ENCODE measurements at regions not wholly inside any gene's neighbourhood (a gene's known extent, or its start where the extent isn't known, plus 50 kb on each side); places are given as distances from the start of the nearest gene placed in this dataset.

DNA sequence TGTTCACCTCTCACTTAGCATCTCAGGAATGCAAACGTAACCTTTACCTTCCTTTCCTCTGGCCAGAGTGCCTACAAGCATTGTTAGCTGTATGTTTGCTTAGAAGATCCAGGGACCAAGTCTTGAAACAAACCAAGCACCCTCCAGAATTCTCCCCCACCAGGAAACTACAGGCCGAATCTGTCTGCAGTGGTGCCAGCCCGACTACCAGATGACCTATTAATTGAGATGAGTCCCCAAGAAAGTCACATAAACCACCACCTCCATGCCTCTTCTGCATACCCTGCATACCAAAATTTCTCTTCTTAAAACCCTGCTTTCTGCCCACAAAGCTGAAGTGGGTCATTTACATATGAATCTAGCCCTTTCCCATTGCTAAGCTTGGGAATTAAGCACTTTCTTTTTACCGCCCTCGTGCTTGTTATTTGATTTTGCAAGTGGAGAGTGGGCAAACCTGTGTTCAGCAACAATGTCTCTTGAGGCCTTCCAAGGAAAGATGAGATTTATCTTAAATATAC, 1239.1 kb downstream of the CDH12 start:
- Histone ChIP-seq H3K9me3 (ENCODE audit: control insufficient read depth in 1 of 2, insufficient read depth in 1 of 2, low read length in 2 of 2) (peaks cover 0 to 8% of the 10 kb centered on the region in 2 experiments), H3K4me3 (ENCODE audit: low read length) (no peak overlapping the region), H3K36me3 (ENCODE audit: insufficient read depth, low read length) (no peaks in the 10 kb centered on the region), H3K27ac (ENCODE audit: low read depth in 1 of 2, low read length in 2 of 2) (no peak overlapping the region), H3K4me1 (ENCODE audit: insufficient read depth, low read length) (no peaks in the 10 kb centered on the region), H3K27me3 (ENCODE audit: control insufficient read depth in 1 of 2, insufficient read depth in 2 of 2, low read length in 2 of 2) (no peaks in the 10 kb centered on the region)
- H3K4me1 Mint-ChIP-seq (ENCODE audit: low read depth) = no peaks in the 10 kb centered on the region
- intact Hi-C loops (cut with DNase I, micrococcal nuclease) = no loop called here
- no peaks in the 10 kb centered on the region for H3K27me3 Mint-ChIP-seq
- no peak overlapping the region for H3K27ac Mint-ChIP-seq
- TF ChIP-seq, protein P1, sequence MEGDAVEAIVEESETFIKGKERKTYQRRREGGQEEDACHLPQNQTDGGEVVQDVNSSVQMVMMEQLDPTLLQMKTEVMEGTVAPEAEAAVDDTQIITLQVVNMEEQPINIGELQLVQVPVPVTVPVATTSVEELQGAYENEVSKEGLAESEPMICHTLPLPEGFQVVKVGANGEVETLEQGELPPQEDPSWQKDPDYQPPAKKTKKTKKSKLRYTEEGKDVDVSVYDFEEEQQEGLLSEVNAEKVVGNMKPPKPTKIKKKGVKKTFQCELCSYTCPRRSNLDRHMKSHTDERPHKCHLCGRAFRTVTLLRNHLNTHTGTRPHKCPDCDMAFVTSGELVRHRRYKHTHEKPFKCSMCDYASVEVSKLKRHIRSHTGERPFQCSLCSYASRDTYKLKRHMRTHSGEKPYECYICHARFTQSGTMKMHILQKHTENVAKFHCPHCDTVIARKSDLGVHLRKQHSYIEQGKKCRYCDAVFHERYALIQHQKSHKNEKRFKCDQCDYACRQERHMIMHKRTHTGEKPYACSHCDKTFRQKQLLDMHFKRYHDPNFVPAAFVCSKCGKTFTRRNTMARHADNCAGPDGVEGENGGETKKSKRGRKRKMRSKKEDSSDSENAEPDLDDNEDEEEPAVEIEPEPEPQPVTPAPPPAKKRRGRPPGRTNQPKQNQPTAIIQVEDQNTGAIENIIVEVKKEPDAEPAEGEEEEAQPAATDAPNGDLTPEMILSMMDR (IDR thresholded peaks at IDR 0.05) = no peak
- POLR2A ChIA-PET = no interaction called here
- H3K36me3 Mint-ChIP-seq (ENCODE audit: low read depth) = no peaks in the 10 kb centered on the region
- H3K4me3 Mint-ChIP-seq = no peak overlapping the region
- CTCF ChIA-PET = no interaction called here
- DNase-seq (no peak), ATAC-seq (ENCODE audit: poor library complexity) (no peak)
- H3K9me3 Mint-ChIP-seq = peaks cover 11% of the 10 kb centered on the region

DNA sequence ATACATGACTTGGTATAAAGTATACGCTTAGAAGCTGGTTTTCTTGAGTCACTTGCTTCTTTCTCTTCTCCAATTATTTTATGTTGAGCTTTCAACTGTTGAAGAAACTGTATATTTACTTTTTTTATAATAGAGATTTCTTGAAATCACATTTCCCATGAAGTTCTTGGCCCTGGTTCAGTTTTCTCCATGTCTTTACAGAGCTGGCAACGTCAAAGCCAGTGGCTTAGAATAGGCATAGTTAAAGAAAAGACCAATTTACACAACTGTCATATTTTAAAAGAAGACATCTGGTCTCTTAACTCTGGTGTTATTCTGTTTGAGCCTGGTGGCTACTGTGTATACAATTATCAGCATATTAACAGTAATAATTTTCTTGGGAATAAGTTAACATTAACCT, 1249.3 kb downstream of the CDH12 start:
- intact Hi-C loops (cut with DNase I, micrococcal nuclease) = no loop called here
- Histone ChIP-seq H3K4me3 (ENCODE audit: low read length) (no peak overlapping the region), H3K27me3 (ENCODE audit: control insufficient read depth in 1 of 2, insufficient read depth in 2 of 2, low read length in 2 of 2) (no peaks in the 10 kb centered on the region), H3K9me3 (ENCODE audit: control insufficient read depth in 1 of 2, insufficient read depth in 1 of 2, low read length in 2 of 2) (no peaks in the 10 kb centered on the region), H3K36me3 (ENCODE audit: insufficient read depth, low read length) (no peaks in the 10 kb centered on the region), H3K4me1 (ENCODE audit: insufficient read depth, low read length) (no peaks in the 10 kb centered on the region), H3K27ac (ENCODE audit: low read depth in 1 of 2, low read length in 2 of 2) (no peak overlapping the region)
- Mint-ChIP-seq H3K9me3 (peaks cover under 1% of the 10 kb centered on the region), H3K36me3 (ENCODE audit: low read depth) (no peaks in the 10 kb centered on the region), H3K27me3 (no peaks in the 10 kb centered on the region), H3K4me1 (ENCODE audit: low read depth) (no peaks in the 10 kb centered on the region), H3K4me3 (no peak overlapping the region), H3K27ac (no peak overlapping the region)
- ChIA-PET POLR2A (no interaction called here), CTCF (no interaction called here)
- TF ChIP-seq, protein P1 (IDR thresholded peaks at IDR 0.05) = no peak
- no peak for ATAC-seq (ENCODE audit: poor library complexity)
- DNase-seq = no peak

- no peaks in the 10 kb centered on the region for H3K36me3 Mint-ChIP-seq (ENCODE audit: low read depth)
- CTCF ChIA-PET = no interaction called here
- no peaks in the 10 kb centered on the region for H3K27me3 Mint-ChIP-seq
- H3K4me1 Mint-ChIP-seq (ENCODE audit: low read depth) = no peaks in the 10 kb centered on the region
- H3K9me3 Mint-ChIP-seq = peaks cover 15% of the 10 kb centered on the region
- ATAC-seq (ENCODE audit: poor library complexity) = no peak
- TF ChIP-seq, protein P1 (IDR thresholded peaks at IDR 0.05) = no peak
- H3K4me3 Mint-ChIP-seq = no peak overlapping the region
- DNase-seq = no peak
- POLR2A ChIA-PET = no interaction called here
- no peaks in the 10 kb centered on the region for H3K27me3 ChIP-seq (ENCODE audit: control insufficient read depth in 1 of 2, insufficient read depth in 2 of 2, low read length in 2 of 2)
- no peaks in the 10 kb centered on the region for H3K36me3 ChIP-seq (ENCODE audit: insufficient read depth, low read length)
- no peak overlapping the region for H3K27ac ChIP-seq (ENCODE audit: low read depth in 1 of 2, low read length in 2 of 2)
- H3K4me1 ChIP-seq (ENCODE audit: insufficient read depth, low read length) = no peaks in the 10 kb centered on the region
- intact Hi-C loops (cut with DNase I, micrococcal nuclease) = no loop called here
- no peak overlapping the region for H3K4me3 ChIP-seq (ENCODE audit: low read length)
- H3K27ac Mint-ChIP-seq = no peak overlapping the region
- peaks cover 0 to 8% of the 10 kb centered on the region in 2 experiments for H3K9me3 ChIP-seq (ENCODE audit: control insufficient read depth in 1 of 2, insufficient read depth in 1 of 2, low read length in 2 of 2)
These were observed 1258.6 kb downstream of the CDH12 start for GRCh38 chr5:21594566-21594965.
